ENCODE measurements at regions not wholly inside any gene's neighbourhood (a gene's known extent, or its start where the extent isn't known, plus 50 kb on each side); places are given as distances from the start of the nearest gene placed in this dataset.
"Not testable (repeated sequence)": the region's sequence is repeated elsewhere in the genome, so short reads cannot be mapped to it uniquely, and the experiment has no call there.

DNA sequence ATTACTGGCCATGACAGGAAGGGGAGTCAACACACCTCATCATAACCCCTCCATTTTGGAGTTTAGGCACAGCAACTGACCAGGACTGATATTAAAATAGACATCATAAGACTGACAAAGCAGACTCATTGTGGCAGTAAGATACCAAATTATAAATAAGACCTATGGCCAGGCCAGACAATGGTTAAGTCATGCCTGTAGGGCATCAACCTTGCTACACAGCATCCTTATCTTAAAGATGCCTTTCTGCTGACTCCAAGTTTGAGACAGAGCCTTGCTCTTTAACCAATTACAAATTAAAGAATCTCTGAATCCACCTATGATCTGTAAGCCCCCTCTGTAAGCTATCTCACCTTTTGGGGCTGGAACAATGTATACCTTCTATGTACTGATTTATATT lies 65.5 kb downstream of the VCX2 start:
- DNase-seq: no peak

DNA sequence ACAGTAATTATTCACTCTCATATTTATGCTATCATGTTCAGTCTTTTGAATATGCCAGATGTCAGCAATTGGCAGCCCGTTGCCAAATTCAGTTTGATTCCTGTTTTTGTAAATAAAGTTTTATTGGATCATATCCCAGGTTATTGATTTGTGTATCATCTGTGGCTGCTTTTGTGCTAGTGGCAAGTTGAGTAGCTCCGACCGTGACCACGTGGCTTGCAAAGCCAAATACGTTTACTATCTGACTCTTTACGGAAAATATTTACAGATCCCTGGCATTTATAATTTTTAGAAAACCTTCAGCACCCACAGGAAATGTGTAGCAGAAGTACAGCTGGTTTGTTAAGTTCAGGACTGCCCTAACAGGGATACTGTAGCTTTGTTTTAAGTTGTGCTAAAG lies 67.4 kb downstream of the VCX2 start:
- no peak for DNase-seq

DNA sequence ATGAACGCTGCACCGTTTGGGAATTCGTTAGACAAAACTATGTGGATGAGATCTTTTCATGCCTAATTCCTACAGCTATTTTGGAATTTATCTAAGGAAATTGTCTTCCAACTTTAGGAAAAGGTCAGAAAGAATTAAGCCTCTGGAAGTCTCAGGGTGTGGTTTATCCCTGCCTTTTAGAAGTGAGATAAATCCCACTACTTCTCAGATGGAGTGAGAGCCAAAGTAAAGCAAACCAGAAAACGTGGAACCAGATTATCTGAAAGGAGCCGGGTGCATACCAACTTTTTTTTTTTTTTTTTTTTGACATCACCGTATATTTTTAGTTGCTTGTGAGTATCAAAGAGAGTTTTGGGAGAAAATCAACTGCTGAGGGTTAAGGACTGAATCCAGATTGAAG lies 79.6 kb downstream of the VCX2 start:
- no peak for DNase-seq

DNA sequence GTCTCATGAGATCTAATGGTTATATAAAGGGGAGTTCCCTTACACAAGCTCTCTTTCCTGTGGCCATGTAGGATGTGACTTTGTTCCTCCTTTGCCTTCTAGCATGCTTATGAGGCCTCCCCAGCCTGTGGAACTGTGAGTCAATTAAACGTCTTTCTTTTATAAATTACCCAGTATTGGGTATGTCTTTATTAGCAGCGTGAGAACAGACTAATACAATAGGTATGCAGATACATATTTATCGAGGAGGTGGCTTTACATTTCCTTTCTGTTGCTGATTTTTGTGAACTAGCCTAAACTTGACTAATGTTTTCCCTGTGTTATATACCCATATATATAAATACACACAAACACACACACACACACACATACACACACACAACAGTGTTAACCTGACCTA lies 80.2 kb downstream of the VCX2 start:
- DNase-seq: no peak

DNA sequence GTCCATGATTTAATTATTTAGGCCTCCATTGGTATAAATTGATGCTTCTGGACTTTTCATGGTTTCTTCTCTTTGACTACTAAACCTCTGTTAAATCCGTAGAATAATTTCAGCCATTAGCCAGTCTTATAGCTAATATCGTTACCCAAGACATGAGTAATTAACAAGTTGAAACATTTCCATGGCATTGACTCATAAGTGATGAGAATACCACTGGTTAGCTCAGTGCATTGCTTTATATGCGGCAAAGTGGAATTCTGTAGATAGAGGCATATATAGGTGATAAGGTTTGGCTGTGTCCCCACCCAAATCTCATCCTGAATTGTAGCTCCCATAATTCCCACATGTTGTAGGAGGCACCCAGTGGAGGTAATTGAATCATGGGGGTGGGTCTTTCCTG lies 80.6 kb downstream of the VCX2 start:
- DNase-seq: no peak

DNA sequence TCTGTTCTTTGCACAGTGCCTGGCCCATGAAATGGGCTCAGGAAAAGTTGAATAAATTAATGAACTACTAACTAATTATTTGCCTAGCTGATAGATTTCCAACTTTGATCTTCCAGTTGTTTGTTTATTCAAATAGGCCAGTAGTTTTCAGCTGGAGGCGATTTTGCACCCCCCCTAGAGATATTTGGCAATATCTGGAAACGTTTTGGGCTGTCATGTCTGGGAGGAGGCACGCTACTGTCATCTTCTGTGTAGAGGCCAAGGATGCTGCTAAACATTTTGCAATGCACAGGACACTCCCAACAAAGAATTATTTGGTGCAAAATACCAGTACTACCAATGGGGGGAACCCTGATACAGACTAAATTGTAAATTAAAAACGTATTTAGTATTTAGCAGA lies 81.9 kb downstream of the VCX2 start:
- no peak for DNase-seq

DNA sequence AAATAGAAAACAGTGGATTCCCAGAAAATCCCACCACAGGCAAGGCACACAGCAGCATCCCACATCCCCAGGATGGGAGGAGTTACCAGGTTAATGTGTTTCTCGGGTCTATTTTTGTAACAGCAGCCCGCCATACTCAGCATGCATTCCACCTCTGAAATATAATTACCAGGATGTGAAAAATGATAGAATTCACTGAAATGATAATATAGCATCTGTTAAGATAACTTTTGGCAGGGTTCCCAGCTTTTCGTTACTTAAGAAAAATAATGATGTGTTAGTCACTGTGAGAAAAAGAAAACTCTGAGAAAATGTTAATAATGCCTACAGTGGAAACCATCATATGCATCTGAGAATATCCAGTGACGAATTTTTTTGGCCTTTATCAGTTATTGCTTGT lies 87.1 kb downstream of the VCX2 start:
- no peak for DNase-seq

DNA sequence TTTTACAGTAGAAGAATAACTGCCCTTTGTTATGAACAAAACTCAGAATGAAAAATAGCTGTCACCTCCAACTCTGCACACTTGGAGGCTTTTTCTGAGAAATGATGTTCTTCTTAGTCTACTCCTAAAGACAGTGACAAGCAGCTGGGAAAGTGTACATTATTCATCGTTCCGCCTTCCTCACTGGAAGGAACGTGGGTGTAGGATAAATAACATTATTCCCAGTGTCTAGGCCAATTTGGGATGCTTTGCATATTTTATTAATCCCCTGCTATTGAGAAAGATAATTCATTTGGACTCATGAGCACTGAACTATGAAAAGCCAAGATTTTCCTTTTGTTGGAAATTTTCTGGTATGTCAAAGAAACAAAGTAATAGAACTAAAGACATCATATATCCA lies 87.8 kb downstream of the VCX2 start:
- no peak for DNase-seq

DNA sequence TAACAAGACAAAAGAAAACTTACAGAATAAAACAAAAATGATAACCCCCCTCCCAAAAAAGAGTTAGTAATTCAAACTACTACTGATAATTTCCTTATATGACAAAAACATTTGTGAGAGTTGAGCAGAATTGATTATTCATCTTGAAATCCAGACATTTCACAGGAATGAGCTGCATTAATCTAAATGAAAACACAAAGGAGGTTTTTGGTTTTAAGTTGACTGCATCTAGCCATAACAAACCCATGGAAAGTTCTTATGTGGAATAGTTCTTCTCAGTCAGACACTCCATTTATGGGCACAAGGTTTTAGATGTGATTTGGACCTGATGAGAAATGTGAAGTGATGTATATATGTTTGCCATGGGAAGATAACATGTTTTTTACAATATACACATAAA lies 95.4 kb downstream of the VCX2 start:
- no peak for DNase-seq

DNA sequence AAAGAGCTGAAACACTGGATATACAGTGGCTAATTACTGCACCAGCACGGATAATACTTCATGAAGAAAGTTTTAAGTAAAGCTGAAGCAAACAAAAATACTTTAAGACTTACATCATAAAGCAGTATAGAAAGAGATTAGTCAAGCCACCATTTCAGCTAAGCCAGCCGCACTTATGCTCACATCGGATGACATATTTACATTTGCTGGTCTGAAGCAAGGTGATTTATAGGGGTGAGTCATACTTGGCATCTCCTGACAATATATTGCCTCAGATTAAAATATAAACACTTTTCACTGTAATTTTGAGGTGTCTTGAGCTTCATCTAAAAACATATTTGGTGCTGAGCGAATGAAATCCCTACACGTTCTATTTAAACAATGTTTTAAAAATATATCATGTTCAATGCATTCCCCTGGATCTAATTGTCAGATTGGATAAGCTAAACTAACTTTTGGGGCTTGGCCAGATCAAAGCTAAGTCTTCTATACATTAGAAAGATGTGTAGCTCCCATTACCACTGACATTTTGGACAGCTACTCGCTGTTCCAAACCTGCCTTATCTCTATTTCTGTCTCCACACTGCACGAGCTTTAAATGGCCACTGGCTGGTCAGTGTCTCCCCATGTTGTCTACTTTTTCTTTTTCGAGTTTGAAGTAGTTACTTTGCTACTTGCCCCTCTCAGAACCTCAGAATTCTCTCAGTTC lies 103.2 kb downstream of the VCX2 start:
- no peak for DNase-seq

DNA sequence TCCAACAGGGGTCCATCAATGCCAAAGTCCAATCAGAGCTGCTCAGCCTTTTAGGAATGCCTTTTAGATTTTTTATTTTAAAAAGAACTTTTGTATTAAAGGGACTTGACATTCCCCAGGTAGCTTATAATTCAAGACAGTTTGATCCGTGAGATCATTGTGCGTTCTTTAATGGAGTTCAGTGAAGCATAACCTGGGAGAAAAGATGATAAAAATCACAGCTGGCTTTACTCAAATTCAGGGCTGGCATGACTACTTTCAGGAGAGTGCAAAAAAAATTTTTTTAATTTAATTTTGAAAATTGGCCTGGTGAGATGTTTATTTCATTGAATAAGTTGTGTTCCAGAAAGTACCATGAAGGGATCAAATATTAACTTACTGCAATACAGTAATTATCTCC lies 118.2 kb downstream of the VCX2 start:
- DNase-seq: no peak

DNA sequence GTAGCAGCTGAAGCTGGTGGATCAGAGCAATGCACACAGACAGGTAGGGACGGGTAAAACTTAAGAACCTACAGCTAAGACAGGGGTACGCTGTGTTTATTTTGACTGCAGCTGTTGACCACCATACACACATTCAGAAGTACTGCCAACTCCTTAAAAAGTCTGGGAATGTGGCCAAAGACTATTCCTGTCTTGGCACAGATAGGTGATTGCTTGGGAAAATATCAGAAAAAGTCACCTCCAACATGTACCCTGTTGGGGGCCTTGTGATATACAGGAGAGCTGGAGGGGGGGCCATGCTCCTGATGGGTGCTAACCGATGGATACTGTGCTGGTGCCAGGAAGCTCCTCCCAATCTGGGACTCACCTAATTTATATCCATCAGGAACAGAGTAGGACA lies 121.2 kb downstream of the VCX2 start:
- DNase-seq: no peak

DNA sequence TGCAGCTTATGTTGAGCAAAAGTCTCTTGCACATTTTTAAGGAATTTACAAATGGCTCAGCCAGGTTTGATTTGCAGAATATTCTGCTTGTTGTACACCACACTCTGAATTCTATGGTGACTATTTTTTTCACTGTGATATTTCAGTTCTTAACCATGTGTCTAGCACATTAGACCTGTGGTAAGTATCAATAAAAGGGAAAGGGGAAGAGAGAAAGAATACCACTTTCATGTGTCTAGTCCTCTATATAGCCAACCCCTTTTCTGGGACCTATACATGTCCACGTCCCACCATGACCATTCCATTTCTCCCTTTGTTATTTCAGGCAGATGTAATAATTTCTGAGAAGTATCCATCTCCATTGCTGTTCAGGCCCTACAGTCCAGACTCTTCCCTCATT lies 121.3 kb upstream of the PNPLA4 start:
- no peak for DNase-seq

DNA sequence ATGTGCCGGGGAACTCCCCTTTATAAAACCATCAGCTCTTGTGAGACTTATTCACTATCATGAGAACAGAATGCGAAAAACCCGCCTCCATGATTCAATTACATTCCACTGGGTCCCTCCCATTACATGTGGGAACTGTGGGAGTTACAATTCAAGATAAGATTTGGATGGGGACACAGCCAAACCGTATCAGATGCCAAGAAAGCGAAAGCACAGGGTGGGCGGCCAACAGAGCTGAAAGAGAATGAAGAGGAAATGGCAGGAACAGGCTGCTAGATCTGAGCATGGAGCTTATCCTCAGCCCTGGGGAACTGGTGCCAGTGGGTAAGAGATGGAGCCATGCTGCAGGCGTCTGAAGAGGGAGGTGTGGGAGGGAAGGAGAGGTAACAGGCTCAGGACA lies 117.7 kb upstream of the PNPLA4 start:
- no peak for DNase-seq

DNA sequence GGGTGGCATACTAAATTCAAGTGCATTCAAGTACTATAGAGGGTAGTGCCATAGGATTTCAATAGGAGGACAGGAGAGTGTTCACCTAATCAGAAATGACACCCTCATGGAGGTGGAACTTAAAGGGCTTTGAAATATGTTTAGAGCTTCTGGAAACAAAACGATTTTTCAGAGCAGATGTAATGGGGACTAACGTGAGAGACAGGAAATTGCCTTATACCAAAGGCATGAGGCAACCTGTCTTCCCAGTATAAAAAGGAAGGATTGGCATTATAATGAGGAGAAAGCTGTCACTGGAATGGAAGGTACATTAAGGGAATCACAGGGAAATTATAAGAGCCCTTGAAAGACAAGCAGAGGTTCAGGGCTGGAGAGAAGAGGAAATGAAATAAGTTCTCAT lies 116.3 kb upstream of the PNPLA4 start:
- DNase-seq: no peak

DNA sequence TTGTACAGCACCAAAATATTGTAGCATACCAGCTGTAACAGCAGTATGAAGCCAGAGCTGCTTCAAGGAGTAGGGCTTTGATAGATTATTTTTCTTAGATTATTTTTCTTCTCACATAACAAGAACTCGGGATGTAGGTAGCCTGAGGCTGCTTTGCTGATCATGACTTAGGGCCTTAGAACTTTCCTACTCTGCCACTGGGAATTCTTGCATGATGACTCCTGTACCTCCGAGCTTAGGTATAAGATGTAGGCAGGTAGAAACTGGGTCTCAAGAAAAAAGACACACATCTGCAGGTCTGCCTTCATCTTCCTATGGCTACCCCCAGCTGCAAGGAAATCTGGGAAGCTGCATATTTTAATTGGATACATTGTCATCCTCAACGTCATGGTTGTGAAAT lies 115.9 kb upstream of the PNPLA4 start:
- no peak for DNase-seq

DNA sequence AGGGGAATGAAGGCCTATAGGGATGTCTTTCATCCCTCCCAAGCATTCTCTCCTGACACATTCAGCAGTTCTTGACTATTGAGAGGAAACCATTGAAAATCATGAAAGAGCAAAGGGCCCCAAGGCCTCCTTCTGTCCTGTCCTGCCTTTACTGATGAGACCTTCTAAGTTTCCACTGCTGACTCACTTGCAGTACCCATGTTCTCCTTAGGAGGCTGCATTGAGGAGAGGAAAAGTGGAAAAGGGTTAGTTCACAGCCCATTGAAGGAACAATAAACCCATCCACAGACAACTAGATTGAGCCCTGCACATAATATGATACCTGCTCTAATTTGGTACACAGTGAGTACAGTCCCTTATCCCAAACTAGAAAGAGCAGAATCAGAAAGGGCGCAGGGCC lies 115.1 kb upstream of the PNPLA4 start:
- DNase-seq: no peak

DNA sequence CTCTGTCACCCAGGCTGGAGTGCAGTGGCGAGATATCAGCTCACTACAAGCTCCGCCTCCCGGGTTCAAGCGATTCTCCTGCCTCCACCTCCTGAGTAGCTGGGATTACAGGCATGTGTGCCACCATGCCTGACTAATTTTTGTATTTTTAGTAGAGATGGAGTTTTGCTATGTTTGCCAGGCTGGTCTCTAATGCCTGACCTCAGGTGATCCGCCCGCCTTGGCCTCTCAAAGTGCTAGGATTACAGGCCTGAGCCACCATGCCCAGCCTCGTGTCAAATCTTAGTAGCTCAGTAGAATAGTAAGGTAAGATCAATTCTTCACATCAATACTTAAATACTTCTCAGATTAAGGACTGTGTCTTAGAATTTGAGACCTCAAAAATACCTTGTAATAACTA lies 112.5 kb upstream of the PNPLA4 start:
- not testable (repeated sequence) for DNase-seq

DNA sequence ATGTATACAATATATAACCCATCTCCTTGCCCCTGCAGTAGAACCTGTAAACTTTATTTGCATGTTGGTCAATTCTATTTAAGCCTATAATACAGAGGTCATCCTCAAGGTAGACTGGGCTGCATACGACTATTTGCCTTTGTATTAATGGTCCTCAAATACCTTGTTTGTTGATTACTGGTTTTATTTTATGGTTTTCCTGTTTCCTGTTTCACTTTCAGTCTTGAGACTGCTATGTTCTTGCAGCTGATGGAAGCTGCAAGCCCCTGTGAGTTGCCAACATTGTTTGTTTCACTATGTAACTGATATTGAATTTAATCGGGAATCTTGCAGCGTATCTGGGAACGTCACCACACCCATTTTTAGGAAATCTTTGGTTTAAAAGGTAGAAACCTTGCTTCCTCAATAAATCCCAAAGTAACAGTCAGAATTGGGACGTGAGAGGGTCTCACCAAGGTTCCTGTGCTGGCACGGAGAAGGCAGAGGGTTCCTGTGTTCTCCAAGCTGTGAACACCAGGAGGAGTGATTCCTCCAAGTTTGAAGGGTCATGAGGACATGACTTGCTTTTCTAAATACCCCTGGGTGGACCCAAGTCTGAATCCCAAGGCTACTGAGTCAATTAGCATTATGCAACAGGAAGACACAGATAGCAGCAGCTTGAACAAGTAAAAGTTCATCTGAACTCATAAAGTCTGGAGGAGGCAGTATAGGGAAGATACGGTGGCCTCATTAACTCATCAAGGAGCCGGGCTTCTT lies 110.6 kb upstream of the PNPLA4 start:
- no peak for DNase-seq

DNA sequence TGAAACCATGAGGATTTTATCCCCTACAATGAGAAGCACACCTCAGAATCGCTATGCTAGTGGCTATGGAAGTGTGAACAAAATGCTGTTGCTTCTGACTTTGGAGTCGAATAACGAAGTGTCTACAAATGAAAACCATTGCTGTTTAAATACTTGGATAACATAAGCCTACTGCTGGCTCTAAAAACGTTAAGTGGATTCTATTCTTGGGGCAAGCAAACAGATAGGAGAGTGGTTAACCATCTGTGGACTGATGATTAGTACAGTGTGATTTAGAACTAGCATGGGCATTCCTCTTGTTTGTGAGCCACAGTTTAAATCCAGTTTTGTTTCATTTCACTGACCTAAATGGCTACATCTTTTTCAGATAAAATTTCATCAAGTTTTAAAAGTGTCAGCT lies 109.7 kb upstream of the PNPLA4 start:
- DNase-seq: no peak

DNA sequence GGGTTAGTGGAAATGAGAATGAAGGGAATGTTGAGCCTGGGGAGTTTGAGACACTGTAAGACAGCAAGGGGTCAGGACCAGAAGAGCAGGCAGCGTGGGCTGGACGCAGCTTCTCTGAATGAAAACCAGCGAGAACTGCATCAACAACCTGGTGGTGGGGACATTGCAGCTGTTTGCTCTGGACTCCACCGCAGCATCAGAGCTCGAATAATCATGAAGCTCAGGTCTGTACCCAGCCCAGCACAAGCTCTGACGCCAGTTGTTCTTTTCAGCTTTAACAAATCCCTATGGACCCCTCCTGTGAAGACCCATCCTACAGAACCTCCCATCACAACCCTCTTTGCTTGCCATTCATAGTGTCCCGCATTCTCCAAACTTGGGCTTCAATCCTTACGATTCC lies 106.8 kb upstream of the PNPLA4 start:
- no peak for DNase-seq

DNA sequence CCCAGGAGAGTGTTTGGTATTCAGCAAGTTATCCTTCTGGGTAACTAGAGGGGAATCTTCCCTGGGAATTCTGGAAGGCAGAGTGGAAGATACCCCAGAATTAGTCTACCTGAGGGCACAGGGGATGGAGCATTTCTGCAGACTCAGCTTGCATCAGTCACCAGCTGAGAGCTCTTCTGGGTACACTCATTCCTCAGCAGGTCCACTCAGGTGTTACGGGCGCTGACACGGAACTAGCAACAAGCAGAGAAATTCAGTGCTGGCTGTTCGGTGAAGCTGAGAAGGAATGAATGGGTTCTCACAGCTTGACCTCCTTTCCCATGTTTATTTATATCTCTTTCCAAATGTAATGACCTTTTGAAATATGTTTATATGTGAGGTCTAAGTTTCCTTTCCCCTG lies 106.0 kb upstream of the PNPLA4 start:
- DNase-seq: no peak

DNA sequence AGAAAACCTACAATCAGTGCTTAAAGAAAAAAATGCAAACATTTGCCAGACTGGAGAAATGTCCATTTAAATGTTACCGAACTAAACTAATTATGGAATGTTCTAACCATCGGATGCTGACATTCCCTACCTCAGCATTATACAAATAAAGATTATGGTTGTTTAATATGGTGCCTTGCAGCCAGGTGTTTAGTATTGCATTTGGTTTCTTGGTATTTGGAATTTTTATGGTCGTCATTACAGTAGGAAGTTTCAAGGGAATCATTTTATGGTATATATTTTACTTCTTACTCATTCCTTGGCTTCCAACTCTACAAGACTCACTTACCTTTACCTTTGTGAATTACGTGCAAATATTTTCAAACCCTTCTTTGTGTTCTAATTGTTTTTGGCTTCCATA lies 103.1 kb upstream of the PNPLA4 start:
- no peak for DNase-seq

DNA sequence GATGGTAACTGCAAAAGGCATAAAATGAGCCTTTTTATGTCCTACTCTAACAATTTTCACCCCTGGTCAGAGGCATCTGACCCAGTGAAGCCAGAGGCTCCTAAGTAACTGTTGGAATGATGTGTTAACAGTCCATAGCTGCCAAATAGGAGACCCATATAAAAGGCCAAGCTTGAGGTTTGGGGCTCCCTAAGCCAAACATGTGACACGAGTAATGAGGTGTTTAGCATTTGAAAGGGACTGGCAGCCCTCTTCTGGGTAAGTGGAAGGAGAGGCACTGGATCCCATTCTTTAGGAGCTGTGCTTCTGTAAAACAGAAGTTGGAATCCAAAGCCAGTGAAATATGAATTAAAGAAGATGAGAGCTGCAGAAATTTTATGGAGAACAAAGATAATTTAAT lies 100.6 kb upstream of the PNPLA4 start:
- no peak for DNase-seq

DNA sequence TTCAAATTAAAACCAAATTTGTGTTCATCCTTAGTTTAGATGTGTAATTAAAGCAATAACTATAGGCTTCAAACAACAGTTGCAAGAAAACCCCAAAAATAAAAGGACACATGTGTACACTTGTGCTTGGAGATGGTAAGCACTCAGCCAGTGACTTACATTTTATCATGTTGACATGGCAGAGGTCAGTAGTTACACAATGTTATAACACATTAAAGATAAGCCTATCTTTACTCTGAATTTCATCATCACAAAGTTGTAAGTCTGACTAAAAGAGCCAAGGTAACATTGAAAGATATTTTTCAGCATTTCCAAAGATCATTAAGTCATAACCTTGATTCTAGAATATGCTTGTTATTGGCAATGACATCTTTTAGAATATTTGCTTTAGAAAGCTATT lies 98.5 kb upstream of the PNPLA4 start:
- no peak for DNase-seq

Data from CD4-positive, alpha-beta T cell treated with Interleukin-6 for 4 hours (primary cell).